ENCODE measurements at regions not wholly inside any gene's neighbourhood (a gene's known extent, or its start where the extent isn't known, plus 50 kb on each side); places are given as distances from the start of the nearest gene placed in this dataset.
"Not testable (repeated sequence)": the region's sequence is repeated elsewhere in the genome, so short reads cannot be mapped to it uniquely, and the experiment has no call there.

- no peak for TF ChIP-seq CTCF (IDR thresholded peaks at IDR 0.05)
- no peaks in the 10 kb centered on the region for H3K36me3 ChIP-seq
- peaks cover 3 to 6% of the 10 kb centered on the region in 2 experiments for H3K4me1 ChIP-seq (ENCODE audit: control insufficient read depth in 1 of 2, insufficient read depth in 1 of 2, low read depth in 1 of 2, low read length in 1 of 2)
- no peak overlapping the region for H3K4me3 ChIP-seq (ENCODE audit: low read depth in 1 of 2, low read length in 1 of 2)
- H3K9me3 ChIP-seq = no peaks in the 10 kb centered on the region
- no peak overlapping the region for H3K27ac ChIP-seq
- H3K27me3 ChIP-seq = no peaks in the 10 kb centered on the region
These were observed 59.3 kb upstream of the SELENOP start for GRCh38 chr5:42870882-42871418.

GRCh38 chr5:42868417-42868816 is 56.7 kb upstream of the SELENOP start:
- not testable (repeated sequence) for H3K9me3 ChIP-seq; H3K27me3 ChIP-seq; H3K4me1 ChIP-seq (ENCODE audit: control insufficient read depth in 1 of 2, insufficient read depth in 1 of 2, low read depth in 1 of 2, low read length in 1 of 2); H3K4me3 ChIP-seq (ENCODE audit: low read depth in 1 of 2, low read length in 1 of 2); H3K27ac ChIP-seq; H3K36me3 ChIP-seq

GRCh38 chr5:42864749-42865148 is 53.1 kb upstream of the SELENOP start:
- not testable (repeated sequence) for H3K4me1 ChIP-seq (ENCODE audit: control insufficient read depth in 1 of 2, insufficient read depth in 1 of 2, low read depth in 1 of 2, low read length in 1 of 2); H3K27ac ChIP-seq; H3K36me3 ChIP-seq; H3K27me3 ChIP-seq; H3K4me3 ChIP-seq (ENCODE audit: low read depth in 1 of 2, low read length in 1 of 2); H3K9me3 ChIP-seq
